NCI-H128 (cell line): ENCODE measurements at regions not wholly inside any gene's neighbourhood (a gene's known extent, or its start where the extent isn't known, plus 50 kb on each side); places are given as distances from the start of the nearest gene placed in this dataset.
"Not testable (repeated sequence)": the region's sequence is repeated elsewhere in the genome, so short reads cannot be mapped to it uniquely, and the experiment has no call there.

Source experiments
- DNase-seq: peaks from one replicate; lab custom pipeline; 2025; ENCODE audit not compliant: unreplicated experiment; lab: John Stamatoyannopoulos, UW

GRCh38 chr12:107571492-107571891 lies 114.1 kb upstream of the PWP1 start:
- no peak for DNase-seq

DNA sequence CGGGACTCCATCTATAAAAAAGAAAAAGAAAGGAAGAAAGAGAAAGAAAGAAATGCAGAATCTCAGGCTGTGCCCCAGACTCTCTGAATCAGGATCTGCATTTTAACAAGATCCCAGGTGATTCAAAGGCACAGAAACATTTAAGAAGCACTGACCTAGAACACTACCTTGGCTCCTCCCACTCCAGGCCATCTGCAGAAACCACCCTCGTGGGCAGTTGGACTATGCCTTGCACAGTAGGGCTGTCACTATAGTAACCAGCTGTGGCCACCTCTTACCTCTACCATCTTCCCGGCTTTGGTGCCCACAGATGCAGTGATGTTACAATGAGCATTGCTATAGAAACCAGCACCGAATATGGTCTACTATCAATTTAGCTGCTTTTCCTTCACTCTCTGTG lies 110.9 kb upstream of the PWP1 start:
- DNase-seq = no peak

DNA sequence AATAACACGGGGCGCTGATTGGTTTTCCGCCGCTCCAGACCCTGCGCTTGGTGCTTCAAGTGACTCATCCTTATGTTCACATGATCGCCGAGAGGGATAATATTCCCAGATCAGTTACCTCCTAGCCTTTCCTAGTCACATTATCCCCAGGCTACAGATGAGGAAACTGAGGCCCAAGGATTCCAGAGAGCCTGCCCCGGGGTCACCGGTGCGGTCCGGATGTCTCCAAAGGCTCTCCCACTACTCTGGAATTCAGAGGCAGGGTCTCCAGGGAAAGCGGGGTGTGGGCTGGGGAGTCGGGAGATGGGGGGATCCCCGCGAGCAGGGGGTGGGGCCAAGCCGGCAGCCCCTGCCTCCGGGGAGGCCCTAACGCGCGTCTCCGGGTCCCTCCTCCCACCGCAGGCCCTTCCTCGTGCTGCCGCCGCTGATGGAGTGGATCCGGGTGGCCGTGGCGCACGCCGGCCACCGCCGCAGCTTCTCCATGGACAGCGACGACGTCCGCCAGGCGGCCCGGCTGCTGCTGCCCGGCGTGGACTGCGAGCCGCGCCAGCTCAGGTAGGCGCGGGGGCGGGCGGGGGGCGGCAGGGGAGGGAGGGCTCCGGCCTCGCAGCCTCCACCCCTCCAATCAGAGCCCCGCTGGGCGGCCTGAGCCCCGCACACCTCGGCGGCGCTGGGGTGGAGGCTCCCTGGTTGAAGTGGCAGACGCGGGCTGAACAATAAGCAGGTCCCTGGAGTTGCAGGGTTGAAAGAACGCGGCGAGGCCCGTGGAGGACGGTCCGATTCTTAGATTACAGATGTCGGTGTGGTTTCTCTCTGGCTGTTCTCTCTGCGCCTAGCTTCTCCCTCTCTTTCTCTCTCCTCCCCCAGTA lies 104.6 kb upstream of the PWP1 start:
- DNase-seq = no peak

GRCh38 chr12:107581619-107582015 lies 104.0 kb upstream of the PWP1 start:
- no peak for DNase-seq

DNA sequence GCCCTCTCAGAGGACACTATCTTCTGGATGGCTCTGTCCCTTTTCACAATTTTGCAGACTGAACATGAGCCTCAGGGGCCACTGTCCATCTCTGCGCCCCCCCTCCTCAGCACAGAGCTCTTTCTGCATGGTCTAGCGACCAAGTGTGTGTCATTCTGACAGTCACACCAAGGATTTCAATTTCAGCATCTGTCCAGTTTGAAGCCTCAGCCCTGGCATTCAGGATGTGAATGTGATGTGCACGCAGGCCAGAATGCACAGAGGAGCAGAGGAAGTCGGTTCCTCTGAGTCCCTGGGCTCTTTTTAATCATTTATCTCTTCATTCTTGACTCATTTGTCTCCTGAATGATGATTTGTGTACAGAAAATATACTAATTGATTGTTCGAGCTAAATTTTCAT lies 102.0 kb upstream of the PWP1 start:
- DNase-seq = no peak

DNA sequence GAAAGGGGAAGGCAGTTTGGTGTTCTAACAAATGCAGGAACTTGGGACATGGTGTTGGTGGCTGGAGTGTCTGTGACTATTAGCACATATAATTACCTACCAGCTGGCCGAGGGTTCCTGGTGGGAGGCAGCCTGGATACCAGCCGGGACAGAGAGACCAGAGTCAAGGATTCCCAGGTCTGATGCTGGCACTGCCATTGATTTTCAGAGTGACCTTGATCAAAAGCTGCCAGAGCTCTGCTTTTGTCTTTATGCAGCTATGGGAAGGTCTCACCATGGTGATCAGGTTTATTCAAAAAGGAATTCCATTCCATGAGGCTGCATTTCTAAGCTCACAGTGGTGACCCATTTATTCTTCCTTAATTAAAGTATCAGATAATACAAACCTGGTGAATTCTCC lies 101.0 kb upstream of the PWP1 start:
- DNase-seq = no peak

GRCh38 chr12:107586256-107586970 lies 99.2 kb upstream of the PWP1 start:
- no peak for DNase-seq

DNA sequence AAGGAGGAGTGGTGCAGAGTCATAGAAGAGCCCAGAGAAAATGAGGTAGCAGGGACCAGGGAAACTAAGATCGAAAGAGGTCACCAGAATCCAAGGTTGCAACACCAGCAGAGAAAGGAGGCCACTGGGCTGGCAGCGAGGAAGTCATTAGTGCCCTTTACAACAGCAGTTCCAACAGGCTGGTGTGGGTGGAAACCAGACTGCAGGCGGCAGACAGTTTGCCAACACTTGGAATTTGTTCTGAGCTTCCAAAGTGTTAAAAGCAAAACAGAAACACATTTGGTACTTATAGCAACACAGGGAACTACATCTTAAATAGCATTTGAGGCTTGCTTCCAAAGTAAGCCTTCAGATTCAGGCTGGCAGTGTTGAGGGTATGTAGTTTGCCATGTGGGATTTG lies 95.2 kb upstream of the PWP1 start:
- DNase-seq = no peak

GRCh38 chr12:107590814-107591375 lies 94.7 kb upstream of the PWP1 start:
- no peak for DNase-seq

DNA sequence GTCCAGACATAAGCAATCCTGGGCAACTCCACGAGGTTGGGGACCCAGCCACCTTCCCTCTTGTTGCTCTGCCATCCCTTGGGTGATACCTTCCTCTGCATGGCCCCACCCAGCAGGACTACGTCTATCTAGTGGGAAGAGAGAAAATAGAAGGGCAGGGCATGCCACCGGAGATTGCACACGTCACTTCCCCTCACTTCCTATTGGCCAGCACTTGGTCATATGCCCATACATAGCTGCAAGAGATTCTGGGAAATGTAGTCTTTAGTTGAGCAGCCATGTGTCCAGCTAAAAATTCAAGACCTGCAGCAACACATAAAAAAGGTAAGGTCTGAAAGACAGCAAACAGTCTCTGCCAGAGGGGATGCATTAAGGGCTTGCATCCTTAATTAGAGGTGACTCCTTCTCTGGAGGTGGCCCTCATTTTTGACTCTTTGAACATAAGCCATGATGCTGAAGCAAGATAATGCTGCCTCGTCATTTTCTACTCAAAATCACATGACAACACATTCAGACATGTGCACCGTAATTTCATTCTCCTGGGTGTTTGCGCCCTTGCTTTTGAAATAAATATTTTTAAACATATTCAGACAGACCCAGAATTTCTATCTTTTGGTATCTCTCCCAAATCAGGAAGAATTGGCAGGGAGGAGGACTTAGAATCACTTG lies 91.8 kb upstream of the PWP1 start:
- DNase-seq = no peak

- DNase-seq = no peak
Measured at GRCh38 chr12:107594995-107595394, 90.6 kb upstream of the PWP1 start.

- DNase-seq = no peak
Measured at GRCh38 chr12:107597695-107598410, 87.7 kb upstream of the PWP1 start.

GRCh38 chr12:107598906-107599305 lies 86.7 kb upstream of the PWP1 start:
- DNase-seq = no peak

DNA sequence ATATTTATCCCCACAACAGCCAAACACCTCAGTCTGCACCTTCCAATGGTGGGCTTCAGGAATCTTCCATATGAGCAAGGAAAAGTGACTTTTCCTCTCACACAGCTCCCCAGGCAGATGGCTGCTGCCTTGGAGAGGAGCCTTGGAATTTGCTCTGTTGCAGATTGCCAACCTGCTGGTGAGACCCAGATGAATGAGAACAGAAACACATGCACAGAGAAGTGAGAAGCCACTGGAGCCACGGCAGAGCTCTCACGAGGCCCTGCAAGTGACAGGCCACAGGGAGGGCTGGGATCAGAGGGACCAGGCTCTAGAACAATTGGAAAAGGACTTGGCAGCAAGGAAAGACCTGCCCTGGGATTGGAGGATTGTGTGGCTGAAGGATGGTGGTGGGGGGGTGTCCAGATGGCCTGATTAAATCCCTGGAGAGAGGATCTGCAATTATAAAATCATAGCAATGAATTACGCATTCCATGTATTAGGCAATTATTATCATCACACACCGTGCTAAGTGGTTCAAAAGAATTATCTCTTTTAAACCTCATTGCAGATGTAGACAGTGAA lies 84.9 kb upstream of the PWP1 start:
- DNase-seq = no peak

DNA sequence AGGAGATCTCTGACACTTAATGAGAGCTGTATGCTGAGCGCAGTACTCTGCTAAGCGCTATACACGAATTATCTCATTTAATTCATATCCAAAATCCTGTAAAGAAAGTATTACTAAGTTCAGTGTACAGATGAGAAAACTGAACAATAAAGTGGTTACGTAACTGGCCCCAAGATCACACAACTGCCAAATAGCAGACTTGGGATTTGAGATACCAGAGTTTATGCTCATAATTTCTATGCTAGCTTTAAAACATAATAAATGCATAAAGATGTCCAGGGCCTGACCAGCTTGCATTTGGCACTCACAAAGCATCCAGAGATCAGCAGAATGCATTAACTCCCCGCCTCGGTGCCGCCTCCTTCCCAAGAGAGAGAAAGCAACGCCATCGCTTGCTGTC lies 83.2 kb upstream of the PWP1 start:
- DNase-seq = no peak

- DNase-seq = no peak
Measured at GRCh38 chr12:107605293-107605692, 80.3 kb upstream of the PWP1 start.

DNA sequence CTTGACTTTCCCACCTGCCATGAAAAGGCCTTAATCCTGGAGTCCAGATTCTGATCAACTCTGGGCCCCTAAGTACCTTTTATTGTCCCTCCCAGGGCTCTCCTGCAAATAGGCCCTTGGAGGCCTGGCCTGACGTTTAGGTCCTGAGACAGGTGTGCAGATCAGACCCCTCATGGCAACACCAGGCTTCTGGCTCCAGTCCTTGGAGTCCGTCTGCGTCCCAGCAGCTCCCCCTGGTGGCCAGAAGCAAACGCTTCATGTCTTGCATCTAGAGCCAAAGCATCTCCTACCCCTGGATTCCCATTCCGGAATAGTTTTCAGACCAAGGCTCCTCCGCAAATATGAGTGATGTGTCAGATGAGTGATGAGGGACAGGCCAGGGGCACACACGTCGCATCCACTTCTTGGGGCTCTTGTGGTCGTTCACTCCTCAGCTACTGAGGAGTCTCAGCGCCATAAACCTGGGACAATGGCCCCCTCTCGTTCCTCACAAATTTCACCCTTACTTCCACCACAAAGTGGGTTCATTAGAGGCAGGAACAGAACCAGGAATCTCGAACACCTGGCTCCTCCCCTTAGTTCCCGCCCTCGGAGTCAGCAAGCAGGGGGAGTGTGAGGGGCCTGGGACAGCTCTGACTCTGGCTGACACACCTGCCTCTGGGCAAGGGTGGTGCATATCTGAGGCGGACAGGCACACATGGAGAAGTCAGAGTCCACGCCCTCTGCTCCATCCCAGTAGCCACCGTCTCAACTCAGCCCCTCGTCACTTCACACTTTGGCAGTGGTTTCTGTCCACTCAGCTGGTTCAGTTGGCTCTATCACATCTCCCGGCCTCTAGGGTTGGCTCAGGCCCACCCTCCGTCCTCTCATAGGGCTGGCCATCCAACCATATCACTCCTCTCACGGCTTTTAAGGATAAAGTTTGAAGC lies 77.9 kb upstream of the PWP1 start:
- peak; percentile 75 for DNase-seq

DNA sequence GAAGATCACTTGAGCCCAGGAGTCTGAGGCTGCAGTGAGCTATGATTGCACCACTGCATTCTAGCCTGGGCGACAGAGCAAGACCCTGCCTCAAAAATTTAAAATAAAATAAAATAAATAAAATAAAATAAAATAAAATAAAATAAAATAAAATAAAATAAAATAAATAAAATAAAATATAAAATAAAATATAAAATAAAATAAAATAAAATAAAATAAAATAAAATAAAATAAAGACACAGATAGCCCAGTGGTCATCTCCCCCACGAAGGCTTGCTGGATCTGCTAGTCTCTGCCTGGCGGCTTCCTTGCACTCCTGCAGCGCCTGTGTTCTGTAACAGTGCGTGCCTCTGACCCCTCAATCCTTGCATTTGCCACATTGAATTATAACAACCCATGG lies 76.8 kb upstream of the PWP1 start:
- DNase-seq = not testable (repeated sequence)

GRCh38 chr12:107610021-107610859 lies 75.4 kb upstream of the PWP1 start:
- DNase-seq = no peak
